NCI-H2227 treated with DMSO at 0.1 percent for 48 hours (cell line): ENCODE measurements at regions not wholly inside any gene's neighbourhood (a gene's known extent, or its start where the extent isn't known, plus 50 kb on each side); places are given as distances from the start of the nearest gene placed in this dataset.
A peak's percentile ranks its signal among the peaks of the same experiment; 100 is the strongest.

Source experiments
- DNase-seq: peaks from one replicate; lab custom pipeline; 2025; lab: John Stamatoyannopoulos, UW

DNA sequence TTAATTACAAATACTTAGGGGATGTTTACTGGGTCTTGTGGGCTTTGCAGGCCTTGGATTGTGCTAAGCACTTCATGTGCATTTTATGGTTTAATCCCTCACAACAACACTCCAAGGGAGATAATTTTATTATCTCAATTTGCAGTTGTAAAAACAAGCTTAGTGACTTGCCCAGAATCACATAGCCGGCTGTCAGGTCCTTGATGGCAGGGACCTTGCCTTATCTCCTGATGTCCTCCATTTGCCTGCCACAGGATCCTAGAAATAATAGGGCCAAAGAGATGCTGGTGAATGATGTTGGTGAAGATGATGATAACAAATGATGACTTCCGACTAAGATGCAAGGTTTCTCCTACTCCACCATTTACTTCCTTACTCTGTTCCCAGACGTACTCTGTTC is 385.4 kb downstream of the TMEM135 start:
- DNase-seq = no peak

DNA sequence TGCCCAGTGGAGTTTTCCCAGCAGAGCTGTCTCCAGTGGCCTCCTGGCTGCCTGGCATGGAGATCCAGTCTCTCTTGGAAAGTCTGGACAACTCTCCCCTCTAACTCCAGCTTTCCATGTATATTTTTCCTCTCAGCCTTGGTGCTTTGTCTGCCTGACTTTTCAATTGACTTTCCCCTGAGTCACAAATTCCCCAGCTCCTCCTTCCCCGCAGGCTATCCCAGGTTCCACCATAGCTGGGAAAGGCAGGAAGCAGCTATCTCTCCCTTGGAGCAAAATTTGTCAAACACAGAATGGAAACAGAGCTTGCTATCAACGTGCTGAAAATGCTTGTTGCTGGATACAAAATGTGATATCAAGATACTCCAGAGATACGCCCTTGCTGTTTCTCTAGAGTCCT is 384.8 kb downstream of the TMEM135 start:
- DNase-seq = no peak

DNA sequence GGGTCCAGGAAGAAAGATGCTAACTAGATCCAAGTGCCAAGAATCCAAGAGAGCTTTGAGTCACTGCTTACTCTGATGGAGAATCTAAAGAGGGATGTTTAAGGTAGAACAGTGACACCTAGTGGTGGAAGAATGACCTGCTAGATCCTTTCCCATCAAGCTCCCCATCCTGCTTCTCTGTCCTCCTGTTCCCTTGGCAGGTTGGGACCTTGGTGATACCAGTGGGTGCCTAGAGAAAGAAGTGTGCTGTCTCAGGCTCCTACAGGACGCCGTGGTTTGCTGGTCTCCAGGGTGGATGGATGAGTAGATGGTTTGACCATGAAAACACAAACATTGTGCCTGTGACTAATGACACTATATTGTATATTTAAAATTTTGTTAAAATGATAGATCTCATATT is 383.7 kb downstream of the TMEM135 start:
- peak; percentile 22 for DNase-seq

DNA sequence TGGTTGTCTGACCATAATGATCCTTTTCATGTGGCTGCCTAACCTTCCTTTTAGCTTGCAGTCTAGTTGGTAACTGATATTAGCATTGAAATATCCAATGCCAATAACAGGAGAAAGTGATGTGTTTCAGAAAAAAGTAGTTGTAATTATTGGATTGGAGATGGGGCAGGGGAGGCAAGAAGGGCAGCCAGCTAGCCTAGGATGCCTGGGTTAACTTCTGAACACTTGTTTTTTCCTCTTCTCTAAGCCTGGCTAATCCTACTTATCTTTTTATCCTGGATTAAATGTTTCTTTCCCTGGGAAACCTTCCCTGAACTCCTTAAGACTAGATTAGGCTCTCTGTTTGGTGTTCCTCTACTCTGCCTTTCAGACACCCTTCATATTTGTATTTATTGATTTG is 380.2 kb downstream of the TMEM135 start:
- DNase-seq = no peak

DNA sequence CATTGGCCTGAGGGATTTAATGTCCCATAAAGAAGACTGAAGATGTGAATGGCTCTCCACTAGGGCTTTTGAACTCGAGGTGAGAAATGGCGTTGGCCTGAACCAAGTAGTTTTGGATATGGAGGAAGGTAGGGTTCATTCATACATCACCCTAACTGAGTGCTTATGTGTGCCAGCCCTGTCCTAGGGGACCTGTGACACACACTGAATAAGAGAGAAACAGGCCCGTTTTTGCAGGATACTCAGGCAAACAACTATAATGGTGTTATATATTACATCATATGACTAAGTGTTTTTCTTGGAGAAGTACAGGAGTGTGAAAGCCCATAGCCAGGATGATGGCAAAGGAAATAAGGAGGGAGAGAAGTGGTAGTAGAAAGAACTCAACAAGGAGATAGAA is 368.1 kb downstream of the TMEM135 start:
- no peak for DNase-seq

DNA sequence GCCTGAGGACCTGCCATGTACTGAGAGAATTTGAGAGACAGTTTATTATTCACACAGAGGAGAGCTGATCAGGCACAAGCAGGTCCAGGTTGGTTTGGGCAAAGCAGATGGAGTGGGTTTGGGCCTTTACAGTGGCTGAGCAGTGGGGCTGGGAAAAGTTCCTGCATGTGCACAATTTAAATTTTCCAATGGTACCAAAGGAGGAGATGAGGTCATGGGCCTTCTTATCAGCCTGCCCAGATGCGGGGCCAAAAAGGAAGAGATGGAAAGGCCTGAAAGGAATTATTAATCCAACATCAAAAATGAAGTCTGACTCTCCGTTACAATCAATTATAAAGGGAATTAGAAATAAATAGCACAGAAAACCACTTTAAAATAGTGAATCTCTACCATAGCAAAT is 367.6 kb downstream of the TMEM135 start:
- no peak for DNase-seq

DNA sequence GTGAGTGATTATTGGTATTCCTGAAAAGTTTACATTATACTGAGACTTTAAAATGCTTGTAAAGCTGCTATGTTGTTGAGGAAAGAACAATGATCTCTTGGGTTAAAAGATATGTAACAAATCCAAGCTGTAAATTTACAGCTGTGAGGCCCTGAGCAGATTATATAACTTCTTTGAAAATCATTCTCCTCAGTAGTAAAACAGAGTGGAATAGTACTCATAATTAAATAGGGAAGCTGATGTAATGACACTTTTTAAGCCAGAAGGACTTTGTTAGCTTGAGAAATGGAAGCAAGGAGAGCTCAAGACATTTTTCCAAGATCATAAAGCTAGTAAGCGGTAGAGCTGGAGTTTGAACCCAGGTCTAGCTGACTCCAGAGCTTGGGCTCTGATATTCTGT is 363.9 kb downstream of the TMEM135 start:
- no peak for DNase-seq

DNA sequence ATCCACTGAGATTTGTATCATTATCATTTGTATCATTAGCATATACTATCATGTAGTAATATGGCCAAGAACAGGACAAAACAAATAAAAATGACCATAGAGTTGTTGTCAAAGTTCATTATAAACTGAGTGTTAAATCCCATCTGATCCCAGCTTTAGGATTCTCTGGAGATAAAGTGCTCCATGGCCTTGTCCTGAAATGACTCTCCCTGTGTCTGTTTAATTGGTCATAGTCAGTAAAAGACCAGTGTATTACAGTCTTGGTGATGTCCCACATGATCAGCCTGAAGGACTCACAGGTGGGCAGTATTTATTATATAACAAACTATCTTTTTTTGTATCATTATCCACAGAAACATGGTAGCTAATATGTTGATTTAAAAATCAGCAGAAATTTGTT is 361.6 kb downstream of the TMEM135 start:
- no peak for DNase-seq

DNA sequence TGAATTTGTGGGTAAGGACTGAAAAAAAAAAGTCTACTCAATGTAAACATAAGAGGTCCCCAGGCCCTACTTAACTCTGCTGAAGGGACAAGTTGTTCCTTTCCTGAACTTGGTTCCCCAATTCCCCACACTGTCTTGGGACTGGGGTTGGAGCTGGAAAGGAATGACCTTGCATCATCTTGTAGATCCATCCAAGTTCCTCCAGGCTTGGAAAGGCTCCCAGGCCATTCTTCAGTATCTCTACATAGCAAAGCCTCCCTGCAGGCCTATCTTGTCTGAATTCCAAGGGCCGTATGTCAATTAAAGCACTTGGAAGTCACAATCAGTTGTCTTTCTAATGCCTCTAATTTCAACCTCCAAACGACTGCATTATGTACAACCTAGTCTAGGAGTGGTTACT is 361.2 kb downstream of the TMEM135 start:
- no peak for DNase-seq

DNA sequence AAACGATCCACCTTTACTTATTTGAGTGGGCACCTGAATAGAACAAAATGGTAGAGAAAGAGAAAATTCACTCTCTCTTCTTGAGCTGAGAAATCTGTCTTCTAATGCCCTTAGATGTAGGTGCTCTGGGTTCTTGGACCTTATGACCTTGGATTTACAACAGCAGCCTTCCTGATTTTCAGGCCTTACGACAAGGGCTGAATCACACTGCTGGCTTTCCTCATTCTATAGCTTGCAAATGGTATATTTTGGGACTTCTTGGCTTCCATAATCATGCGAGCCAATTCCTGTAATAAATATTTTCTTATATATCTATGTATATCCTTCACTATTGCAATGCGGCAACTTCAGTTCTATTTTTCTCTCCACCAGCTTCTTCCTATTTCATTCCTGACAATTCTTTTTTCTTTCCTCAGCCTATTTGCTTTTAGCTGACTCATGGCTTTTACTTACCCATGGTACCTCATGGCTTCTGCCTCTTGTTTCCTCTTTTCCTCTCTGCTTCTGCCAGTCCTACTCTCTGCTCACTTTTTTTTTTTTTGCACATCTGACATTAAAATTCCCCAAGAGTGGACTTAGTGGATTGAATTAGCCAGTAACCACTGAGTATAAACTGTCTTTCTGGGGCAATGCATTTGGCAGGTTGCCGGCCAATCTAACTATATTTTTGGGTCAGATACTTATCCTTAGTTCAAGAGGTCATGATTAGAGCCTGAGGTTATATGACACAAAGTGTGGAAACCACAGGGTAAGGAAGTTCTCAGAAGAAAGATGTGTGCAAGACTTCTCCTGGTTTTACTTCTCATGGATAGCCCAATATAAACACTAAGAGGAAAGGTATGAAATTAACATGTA is 359.5 kb downstream of the TMEM135 start:
- DNase-seq = no peak

DNA sequence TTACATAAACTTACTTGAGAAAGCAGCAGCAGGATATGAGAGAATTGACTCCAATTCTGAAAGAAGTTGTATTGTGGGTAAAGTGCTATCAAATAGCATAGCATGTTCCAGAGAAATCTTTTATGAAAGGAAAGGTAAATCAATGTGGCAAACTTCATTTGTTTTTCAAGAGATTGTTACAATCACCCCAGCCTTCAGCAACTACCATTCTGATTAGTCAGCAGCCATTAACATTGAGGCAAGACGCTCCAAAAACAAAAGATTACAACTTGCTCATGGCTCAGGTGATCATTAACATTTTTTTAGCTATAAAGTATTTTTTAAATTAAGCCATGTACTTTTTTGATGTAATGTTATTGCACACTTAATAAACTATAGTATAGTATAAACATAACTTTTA is 357.2 kb downstream of the TMEM135 start:
- DNase-seq = no peak

DNA sequence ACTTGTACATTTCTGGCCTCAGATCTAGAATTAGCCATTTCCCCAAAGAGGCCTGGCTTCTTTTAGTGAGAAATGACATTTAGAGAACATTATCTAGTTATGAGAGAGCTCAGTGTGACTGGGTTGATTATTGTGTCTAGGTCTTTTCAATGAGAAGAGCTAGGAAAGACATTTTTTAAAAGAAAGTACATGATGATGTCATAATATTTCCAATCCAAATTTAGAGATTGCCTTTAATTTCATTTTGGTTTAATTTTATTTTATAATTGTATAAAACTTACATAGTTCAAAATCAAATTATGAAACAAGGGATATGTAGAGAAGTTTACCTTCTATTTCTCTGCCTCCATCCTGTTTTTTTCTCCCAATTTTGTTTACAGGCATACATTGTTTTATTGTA is 354.9 kb downstream of the TMEM135 start:
- no peak for DNase-seq

DNA sequence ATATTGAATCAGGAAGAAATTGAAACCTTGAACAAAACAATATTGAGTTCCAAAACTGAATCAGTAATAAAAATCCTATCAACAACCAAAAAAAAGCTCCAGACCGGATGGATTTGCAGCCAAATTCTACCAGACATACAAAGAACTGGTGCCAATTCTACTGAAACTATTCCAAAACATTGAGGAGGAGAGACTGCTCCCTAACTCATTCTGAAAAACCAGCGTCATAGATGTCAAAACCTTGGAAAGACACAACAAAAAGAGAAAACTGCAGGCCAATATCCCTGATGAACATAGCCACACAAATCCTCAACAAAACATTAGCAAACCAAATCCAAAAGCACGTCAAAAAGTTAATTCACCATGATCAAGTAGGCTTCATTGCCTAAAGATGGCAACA is 353.8 kb downstream of the TMEM135 start:
- DNase-seq = no peak

DNA sequence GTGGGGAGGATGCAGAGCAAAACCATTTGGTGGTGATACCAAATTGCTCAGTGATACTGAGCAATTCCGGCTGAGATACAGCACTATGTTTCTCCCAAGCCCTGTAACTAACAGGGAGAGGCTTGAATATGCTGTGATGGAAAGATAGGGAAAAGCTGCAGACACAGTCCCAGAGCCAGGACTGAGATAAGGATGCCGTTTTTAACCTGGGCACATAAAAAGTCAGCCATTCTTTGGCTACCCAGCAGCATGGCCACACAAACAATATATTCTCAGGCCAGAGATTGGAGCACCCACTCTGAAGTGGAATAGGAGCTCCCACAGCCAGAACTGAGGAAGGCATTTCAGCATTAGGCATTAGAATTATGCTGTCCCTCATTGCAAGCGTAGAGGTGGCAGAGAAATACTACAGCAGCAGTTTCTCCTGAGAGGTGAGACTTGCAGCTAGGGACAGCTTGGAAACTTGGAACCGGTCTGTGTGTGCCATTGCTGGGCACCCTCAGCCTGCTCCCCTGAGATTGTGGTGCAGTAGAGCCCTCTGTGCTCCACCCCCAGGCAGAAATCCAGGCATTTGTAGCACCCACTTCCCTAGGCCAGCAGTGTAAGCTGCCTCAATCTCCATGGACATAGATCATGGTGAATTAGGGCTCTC is 346.5 kb downstream of the TMEM135 start:
- DNase-seq = no peak

DNA sequence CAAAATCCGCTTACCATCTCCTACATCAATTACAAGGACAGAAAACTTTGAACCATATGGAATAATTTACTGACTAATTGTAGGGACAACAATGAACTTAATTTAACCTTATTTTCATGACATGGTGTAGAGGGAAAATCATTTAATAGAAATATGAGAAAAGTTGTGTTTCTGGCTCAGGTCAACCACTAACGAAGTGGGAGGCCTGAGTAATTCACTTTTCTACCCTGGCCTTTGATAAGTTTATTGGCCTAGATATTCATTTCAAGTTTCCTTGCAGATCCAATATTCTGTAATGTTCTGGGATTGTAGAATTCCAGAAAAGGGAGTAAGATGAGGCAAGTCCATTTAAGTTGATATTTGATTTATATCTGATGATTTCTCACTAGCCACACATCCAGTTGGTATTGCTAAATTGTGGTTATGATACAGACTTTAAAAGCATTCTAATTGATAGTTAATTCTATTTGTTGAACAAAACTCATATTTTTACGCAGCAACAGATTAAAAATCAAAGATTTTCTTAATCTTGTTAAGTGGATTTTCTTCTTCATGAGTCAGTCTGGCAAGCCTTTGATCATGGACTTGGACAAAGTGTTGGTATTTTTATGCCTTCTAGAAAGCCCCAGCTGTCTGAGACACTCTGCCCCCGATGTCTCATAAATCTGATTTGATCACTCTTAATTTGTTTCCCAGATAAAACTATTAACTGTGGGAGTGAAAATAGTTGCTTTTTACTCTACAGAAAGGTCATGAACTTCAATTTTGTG is 336.5 kb downstream of the TMEM135 start:
- DNase-seq = no peak
